Activated effector memory CD4-positive, alpha-beta T cell treated with anti-CD3 and anti-CD28 coated beads, Interleukin-2, amount 50 U/mL, for 16 hours (primary cell): ENCODE measurements at regions not wholly inside any gene's neighbourhood (a gene's known extent, or its start where the extent isn't known, plus 50 kb on each side); places are given as distances from the start of the nearest gene placed in this dataset.

Source experiments
- DNase-seq: peaks from one replicate; pipeline ENCODE4 v3.0.0-alpha.2; 2020

- DNase-seq: no peak
Measured at GRCh38 chr1:36603461-36603860, 120.7 kb upstream of the CSF3R start.

DNA sequence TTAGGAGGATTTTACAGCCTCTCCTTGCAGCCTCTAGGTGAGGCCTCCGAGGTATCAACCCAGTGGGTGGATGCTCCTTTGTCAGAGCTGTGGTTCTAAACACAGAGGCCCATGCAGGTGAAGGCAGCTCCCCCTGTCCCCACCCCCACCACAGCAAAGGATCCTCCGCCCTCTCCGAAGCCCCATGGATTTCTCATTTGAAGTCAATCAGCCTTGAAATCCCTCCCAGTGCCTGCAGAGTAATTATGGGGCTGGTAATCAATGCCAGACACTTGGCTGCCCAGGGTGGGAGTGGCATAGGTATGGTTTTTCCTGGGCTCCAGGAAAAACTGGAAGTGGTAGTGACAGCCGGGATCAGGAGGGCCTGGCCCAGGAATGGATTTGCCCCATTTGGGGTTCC is 119.5 kb upstream of the CSF3R start:
- DNase-seq: no peak

GRCh38 chr1:36599828-36600227 is 117.1 kb upstream of the CSF3R start:
- DNase-seq: no peak

DNA sequence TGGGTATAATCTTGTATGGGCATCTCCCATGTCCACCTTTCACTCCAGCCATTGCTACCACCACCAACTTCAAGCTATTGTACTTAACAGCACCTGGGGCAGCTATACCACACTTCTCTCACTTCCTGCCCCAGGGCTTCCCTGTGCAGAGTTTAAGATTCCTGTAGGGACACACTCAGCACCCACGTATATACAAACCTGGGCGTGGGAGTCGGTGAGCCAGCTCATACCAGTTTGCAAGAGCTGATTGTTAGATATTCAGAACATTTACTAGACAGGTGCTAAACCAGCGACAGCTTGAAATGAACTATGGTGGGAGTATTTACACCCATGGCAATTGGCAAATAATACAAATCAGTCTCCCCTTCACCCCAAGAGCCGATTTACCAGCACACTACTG is 114.8 kb upstream of the CSF3R start:
- DNase-seq: no peak

DNA sequence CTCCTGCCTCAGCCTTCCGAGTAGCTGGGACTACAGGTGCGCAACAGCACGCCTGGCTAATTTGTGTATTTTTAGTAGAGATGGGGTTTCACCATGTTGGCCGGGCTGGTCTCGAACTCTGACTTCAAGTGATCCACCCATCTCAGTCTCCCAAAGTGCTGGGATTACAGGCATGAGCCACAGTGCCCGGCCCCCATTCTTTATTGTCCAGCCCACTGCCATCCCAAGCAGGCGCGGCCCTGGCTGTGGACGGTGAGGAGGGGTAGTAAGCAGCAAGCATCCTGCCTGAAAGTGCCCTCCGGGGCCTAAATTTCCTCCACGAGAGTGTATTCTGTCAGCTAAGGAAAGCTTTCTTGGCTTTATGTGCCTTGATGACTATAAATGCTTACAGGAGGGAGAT is 113.2 kb upstream of the CSF3R start:
- DNase-seq: no peak

- no peak for DNase-seq
Measured at GRCh38 chr1:36595349-36595748, 112.6 kb upstream of the CSF3R start.

- DNase-seq: no peak
Measured at GRCh38 chr1:36594023-36594422, 111.3 kb upstream of the CSF3R start.

DNA sequence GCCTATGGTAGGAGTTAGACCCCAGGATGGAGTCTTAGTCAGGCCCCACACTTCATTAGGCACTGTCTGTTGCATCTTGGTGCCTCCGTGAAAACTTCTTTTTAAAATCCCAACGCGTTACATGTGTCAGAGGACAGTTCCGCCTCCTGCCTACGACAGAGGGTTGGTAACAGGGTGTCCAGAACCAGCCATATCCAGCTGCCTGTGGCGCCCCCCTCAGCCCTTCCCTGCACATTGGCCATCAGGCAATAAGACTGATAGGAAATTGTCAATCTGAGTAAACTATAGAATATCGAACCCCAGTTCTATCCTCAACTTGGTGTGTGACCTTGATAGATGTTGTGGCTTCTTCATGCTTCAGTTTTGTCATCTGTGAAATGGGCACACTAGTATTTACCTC is 108.6 kb upstream of the CSF3R start:
- no peak for DNase-seq

DNA sequence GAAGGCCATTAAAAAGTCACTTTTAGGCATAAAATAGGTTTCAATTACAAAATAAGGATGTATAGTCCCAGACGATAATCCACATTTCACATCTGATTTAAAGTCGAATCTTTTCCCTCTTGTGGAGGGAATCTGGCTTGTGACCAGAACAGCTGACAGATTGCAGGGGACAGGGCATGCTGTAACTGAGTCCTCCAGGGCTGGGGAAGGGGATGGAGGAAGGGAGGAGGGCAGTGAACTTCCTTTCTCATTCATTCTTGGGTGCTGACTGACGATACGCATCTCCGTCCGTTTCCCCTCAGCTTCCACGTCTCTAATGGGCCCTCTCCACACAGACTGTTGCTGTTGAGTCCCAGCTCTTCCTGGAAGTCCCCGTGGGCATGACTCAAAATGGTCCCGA is 108.1 kb upstream of the CSF3R start:
- no peak for DNase-seq

DNA sequence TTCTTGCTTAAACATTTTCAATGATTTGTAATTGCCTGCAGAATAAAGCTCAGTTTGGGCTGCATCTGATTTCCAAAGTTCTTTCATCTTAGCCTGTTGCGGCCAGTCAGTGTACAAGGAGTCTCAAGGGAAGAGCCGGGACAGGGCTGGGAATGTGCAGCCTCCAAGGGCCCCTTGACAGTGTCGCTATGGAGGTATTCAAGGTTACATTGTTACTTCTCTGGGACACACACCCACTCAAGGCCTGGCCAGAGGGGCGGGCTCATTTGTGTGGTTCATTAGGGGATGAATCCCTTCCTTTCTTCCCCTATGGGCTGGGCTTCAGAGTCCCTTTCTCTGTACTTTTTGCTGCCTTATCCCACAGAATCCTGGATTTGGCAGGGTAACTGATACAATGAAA is 107.6 kb upstream of the CSF3R start:
- no peak for DNase-seq

- DNase-seq: no peak
Measured at GRCh38 chr1:36588972-36589371, 106.3 kb upstream of the CSF3R start.

DNA sequence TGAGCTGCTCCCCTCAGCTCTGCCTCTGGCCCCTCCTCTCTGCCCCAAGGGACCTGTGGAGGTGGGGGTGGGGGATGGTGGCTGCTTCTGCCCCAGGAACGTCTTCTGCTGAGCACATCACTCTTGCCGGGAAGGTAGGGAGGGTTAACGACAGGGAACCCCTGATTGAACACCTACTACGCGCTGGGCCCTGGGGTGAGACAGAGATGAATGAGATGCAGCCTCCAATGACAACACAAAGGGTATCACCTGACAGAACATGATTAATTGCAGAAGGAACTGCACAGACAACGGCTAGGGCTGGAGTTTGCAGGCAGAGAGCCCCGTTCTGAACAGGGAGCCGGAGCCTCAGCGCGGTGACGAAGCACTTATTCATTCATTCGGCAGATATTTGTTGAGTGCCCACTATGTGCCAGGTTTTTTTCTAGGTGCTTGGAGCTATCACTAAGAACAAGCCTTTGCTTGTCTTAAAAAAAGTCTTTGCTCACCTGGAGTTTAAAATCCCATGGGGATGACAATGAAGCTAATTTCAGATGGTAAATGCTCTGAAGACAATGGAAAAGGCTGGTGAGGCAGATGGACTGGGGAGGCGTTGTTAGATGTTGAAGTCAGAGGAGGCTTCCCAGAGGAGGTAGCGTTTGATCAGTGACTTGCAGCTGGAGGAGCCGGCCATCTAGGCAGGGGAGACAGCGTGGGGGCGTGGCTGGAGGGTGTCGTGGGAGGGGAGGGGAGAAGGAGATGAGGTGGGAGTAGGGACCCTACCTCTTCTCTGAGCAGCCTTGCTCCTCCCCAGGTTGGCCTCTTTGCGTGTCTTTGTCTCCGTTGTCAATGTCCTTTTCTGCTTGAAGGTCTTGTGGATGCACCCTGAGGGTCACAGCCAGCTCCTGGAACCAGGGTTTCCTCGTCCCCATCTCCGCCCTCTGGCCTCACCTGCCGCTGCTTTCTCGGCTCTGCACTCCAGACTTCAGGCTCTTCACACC is 103.1 kb upstream of the CSF3R start:
- DNase-seq: no peak

- no peak for DNase-seq
Measured at GRCh38 chr1:36584874-36585453, 102.3 kb upstream of the CSF3R start.

GRCh38 chr1:36583980-36584782 is 101.5 kb upstream of the CSF3R start:
- DNase-seq: no peak

GRCh38 chr1:36583080-36583479 is 100.4 kb upstream of the CSF3R start:
- DNase-seq: no peak

- DNase-seq: no peak
Measured at GRCh38 chr1:36582066-36582755, 99.5 kb upstream of the CSF3R start.

DNA sequence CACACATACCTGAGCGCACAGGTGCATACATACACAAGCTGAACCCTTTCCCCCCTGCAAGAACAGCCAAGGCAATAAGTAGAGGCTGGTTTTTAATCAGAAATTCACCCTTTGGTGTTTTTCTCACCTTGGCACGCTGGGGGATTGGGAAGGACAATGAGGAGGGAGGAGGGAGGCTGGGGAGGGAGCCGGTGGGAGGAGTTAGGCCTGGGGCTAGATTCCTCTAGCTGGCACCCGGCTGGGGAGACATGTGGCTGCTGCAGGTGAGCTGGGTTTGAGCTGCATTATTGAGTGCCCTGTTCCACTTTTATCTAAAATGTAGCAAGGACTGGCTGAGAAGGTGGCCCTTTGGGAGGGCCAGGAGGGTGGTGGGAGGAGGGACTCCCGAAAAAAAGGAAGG is 97.8 kb upstream of the CSF3R start:
- no peak for DNase-seq

DNA sequence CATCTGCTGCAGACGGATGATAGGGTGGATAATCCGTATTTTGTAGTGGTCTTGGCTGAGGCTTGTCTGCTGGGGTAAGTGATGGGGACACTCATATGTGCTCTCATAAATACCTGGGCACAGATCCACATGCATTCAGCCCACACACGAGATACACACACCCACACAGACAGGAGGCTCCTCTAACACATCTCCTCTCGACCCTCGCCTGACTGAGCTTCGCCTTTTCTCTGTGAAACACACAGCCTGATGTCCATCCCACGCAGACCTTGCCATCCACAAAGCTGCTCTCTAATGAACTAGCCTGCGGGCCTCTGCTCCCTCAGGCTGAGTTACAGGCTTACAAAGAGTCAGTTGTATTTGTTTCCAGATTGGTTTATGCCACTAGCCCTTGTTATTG is 96.3 kb upstream of the CSF3R start:
- no peak for DNase-seq

DNA sequence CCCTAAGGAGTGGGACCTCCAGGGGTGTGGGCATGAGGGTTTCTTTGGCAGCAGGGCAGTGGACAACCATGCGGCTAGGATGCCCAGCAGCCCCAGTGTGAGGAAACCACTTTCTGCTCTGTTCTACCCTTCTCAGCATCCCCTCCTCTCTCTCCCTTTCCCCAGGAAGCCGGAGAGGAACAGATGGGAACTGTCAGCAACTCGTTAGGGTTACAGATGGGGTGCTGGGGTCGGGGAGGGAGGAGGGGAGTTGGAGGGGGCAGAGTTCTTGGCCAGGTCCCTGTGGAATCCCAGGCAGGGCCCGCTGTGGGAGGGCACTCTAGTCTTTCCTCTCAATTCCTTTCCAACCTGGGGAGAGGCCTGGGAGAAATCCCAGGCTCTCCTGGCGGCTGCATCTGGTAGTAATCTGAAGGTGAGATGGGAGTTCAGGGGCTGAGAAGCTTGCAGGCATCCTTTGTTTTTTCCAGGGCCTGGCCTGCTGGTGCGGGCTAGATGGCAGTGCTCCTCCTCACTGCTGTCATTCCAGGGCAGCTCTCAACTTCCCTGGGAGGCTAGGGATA is 93.9 kb upstream of the CSF3R start:
- no peak for DNase-seq

DNA sequence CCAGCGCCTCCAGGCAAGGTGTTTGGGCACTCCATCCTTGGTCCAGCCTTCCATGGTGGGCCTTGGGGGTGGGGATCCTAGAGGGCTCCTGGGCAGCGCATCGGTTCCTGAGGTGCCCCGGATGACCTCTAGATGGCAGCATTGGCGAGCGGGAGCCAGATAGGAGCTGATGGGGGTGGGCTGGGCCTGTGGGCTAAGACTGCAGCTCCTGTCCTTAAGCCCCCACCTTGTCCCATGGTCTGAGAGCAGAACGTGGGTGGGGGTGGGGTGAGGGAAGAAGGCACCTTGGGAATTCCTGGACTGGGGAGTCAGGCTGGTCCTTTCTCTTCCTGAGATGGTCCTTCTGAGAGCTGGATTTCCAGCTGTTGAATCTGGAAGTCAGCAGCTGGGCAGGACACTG is 93.4 kb upstream of the CSF3R start:
- peak; percentile 81 for DNase-seq

- DNase-seq: no peak
Measured at GRCh38 chr1:36573445-36573844, 90.7 kb upstream of the CSF3R start.

DNA sequence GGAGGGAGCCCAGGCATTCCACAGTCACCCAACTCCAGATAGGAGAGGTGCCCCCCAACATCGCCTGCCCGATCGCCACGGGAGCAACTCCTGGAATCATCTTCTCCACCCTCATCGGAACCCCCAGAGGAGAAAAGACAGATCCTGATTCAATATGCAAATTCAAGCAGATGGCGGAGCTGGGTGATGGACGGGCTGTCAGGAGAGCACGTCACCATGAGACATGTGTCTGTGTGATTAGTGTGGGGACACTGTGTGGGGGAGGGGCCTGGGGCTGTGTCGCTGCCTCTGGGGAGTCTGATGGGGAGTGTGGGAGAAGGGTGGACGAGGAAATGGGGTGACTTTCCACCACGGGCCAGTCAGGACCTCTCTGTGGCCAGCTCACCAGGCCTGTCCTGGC is 90.2 kb upstream of the CSF3R start:
- DNase-seq: no peak
